HL-60 (cell line): ENCODE measurements at regions not wholly inside any gene's neighbourhood (a gene's known extent, or its start where the extent isn't known, plus 50 kb on each side); places are given as distances from the start of the nearest gene placed in this dataset.

Experiments used
- CTCF ChIP-seq: IDR thresholded peaks from one replicate; pipeline ENCODE4 v1.5.1; 2011; ENCODE audit warnings: low read length, control low read depth, inconsistent platforms; ENCODE audit not compliant: insufficient read depth
- GABPA ChIP-seq: IDR thresholded peaks from 2 replicates; pipeline ENCODE4 v1.6.1; 2012; ENCODE audit warnings: low read depth
- POLR2AphosphoS5 ChIP-seq: IDR thresholded peaks from 2 replicates; pipeline ENCODE4 v1.6.1; 2012; ENCODE audit warnings: low read depth
- REST ChIP-seq: IDR thresholded peaks from 2 replicates; pipeline ENCODE4 v1.6.1; 2012; ENCODE audit warnings: low read depth; ENCODE audit not compliant: insufficient replicate concordance

GRCh38 chr20:24389686-24390085, 79.7 kb upstream of the SYNDIG1 start:
- TF ChIP-seq CTCF (no peak), POLR2AphosphoS5 (no peak), REST (no peak), GABPA (no peak)
